ENCODE measurements at regions not wholly inside any gene's neighbourhood (a gene's known extent, or its start where the extent isn't known, plus 50 kb on each side); places are given as distances from the start of the nearest gene placed in this dataset.

DNA sequence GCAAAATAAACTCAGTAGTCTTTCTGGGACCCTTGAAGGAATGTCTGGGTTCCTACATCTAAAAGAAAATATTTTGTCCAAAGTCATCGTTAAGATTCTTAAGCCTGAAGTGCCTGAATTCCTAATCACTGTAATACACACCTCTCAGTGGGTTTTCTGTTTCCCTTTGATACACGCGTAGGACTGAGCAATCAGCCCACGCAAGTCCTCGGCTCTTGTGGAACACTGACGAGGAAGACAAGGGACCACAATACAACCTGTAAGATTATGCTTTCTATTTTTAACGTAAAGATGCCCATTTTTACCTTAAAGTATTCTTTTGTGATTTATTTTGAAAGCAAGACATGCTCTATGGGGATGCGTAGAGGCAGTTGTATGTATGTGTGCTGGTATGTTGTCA is 472.8 kb upstream of the CELF2 start:
- TF ChIP-seq, protein P1, sequence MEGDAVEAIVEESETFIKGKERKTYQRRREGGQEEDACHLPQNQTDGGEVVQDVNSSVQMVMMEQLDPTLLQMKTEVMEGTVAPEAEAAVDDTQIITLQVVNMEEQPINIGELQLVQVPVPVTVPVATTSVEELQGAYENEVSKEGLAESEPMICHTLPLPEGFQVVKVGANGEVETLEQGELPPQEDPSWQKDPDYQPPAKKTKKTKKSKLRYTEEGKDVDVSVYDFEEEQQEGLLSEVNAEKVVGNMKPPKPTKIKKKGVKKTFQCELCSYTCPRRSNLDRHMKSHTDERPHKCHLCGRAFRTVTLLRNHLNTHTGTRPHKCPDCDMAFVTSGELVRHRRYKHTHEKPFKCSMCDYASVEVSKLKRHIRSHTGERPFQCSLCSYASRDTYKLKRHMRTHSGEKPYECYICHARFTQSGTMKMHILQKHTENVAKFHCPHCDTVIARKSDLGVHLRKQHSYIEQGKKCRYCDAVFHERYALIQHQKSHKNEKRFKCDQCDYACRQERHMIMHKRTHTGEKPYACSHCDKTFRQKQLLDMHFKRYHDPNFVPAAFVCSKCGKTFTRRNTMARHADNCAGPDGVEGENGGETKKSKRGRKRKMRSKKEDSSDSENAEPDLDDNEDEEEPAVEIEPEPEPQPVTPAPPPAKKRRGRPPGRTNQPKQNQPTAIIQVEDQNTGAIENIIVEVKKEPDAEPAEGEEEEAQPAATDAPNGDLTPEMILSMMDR (conservative IDR thresholded peaks at IDR 0.05; ENCODE audit: low read depth): no peak
- H3K27ac ChIP-seq: no peak overlapping the region
- POLR2A ChIA-PET (ENCODE audit: low non-redundant PET): no interaction called here
- CTCF ChIA-PET: no interaction called here
- DNase-seq (ENCODE audit: low spot score): no peak

DNA sequence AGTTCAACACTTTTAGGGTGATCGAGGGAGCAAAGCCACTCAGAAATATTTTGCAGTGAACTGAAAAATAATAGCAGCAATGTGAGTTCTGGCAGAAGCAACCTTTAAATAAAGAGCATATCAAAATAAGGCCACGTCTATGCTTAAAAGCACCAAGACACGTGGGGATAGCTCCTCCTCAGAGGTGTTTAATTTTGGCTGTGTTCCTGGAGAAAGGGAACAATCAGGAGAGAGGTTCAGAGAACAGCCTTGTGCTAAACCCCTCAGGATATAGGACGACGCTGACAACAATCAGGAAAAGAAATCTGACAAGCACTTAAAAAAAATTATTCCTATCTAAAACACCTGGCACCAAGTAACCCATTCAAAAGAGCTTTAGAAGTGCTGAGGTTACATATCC is 471.9 kb upstream of the CELF2 start:
- DNase-seq (ENCODE audit: low spot score): no peak
- POLR2A ChIA-PET (ENCODE audit: low non-redundant PET): no interaction called here
- no peak overlapping the region for H3K27ac ChIP-seq
- CTCF ChIA-PET: no interaction called here
- TF ChIP-seq, protein P1 (conservative IDR thresholded peaks at IDR 0.05; ENCODE audit: low read depth): no peak

DNA sequence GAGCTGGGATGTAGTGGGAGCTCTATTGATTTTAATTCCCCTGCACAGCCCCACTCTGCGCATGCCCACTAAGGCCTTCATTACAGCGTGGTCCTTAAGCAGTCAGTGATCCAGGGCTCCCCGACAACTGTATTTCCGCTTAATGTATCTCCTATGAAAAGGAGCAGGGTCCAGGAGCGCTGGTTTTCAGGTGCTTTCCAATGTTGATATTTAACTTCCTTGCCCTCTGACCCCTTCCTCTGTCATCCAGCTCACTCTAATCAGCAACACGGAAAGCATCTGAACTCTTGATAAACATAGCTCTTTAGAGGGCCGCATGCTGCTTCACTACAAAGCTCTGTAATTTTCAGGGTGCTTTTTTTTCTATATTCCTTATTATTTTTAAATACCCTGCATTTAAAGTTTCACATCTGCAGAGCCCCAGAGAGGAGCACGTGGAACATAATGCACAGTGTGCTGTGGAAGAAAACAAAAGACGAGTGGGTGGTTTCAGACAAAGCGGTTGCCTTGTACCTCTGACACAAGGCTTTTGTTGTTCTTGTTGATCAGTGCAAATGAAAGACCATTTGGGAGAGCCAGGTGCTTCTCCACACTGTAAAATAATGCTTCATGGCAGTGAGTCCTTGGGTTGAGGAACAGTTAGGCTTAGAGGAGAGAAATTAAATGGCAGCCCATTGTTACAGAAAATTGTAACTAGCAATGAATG is 465.9 kb upstream of the CELF2 start:
- DNase-seq (ENCODE audit: low spot score): no peak
- CTCF ChIA-PET: interaction anchor here (0.6 kb wide), 1 partner anchor 340 kb away, joined by 4 read pairs; no protein-coding TSS in a partner anchor
- TF ChIP-seq, protein P1 (conservative IDR thresholded peaks at IDR 0.05; ENCODE audit: low read depth): no peak
- H3K27ac ChIP-seq: no peak overlapping the region
- POLR2A ChIA-PET (ENCODE audit: low non-redundant PET): no interaction called here

DNA sequence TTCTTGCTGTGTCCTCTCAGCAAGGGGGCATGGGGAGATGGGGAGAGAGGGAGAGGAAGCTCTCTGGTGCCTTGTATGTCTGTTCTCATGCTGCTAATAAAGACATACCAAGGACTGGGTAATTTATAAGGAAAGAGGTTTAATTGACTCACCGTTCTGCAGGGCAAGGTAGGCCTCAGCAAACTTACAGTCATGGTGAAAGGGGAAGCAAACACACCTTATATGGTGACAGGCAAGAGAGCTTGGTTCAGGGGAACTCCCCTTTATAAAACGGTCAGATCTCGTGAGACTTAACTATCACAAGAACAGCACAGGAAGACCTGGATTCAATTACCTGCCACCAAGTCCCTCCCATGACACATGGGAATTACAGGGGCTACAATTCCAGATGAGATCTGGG is 464.7 kb upstream of the CELF2 start:
- DNase-seq (ENCODE audit: low spot score): no peak
- ChIA-PET CTCF (no interaction called here), POLR2A (ENCODE audit: low non-redundant PET) (no interaction called here)
- TF ChIP-seq, protein P1 (conservative IDR thresholded peaks at IDR 0.05; ENCODE audit: low read depth): no peak
- no peak overlapping the region for H3K27ac ChIP-seq

DNA sequence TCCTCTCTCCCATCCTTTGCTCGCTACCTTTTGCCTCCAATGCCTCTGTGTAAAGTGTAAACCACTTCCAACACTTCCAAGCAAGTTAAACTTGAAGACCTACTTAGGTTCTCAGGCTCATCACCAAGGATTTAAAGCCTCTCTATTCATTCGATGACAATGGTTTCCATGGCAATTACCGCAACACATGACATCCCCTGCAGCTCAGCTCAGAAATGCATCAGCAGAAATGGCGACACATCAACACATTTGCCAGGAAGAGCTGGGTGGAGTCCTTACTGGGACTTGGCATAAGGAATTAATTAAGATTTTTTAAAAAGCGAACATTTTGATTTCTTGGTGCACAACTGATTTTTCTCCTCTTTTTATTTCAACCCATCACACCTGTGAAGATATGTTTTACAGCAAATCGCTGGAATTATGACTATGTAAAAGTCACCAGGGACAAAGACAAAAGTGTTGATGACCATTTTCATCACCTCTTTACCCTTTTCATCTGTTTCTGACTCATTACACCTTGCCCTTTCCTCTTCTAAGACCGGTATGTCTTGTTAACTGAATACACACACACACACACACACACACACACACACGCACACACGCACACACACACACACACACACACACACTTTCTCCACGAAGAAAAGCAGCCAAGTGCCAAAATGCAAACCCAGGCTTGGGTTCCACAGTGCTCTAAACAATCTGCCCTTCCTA is 453.4 kb upstream of the CELF2 start:
- TF ChIP-seq, protein P1 (conservative IDR thresholded peaks at IDR 0.05; ENCODE audit: low read depth): no peak
- no peak for DNase-seq (ENCODE audit: low spot score)
- CTCF ChIA-PET: no interaction called here
- POLR2A ChIA-PET (ENCODE audit: low non-redundant PET): no interaction called here
- H3K27ac ChIP-seq: no peak overlapping the region

DNA sequence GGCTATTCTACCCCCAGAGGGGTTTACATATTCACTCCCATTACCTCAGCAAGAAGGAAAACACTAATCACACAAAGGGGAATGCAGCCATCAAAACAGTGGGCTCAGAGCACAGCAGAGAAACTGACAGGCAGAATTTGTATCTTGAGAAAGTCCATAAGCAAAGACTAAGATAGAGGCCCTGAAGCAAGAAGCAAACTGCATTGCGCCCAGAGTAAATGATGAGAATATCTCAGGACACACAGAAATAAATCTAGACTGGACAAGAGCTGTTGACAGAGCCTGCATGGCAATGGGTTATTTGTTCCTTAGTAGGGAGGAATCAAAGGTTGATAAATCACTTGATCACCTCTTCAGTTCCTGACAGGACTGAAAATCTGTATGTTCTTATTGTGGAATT is 440.7 kb upstream of the CELF2 start:
- TF ChIP-seq, protein P1 (conservative IDR thresholded peaks at IDR 0.05; ENCODE audit: low read depth): no peak
- ChIA-PET CTCF (no interaction called here), POLR2A (ENCODE audit: low non-redundant PET) (no interaction called here)
- no peak overlapping the region for H3K27ac ChIP-seq
- no peak for DNase-seq (ENCODE audit: low spot score)

Measured in RWPE1 (cell line).